22Rv1 (cell line): ENCODE measurements at regions not wholly inside any gene's neighbourhood (a gene's known extent, or its start where the extent isn't known, plus 50 kb on each side); places are given as distances from the start of the nearest gene placed in this dataset.
"Not testable (repeated sequence)": the region's sequence is repeated elsewhere in the genome, so short reads cannot be mapped to it uniquely, and the experiment has no call there.

Experiments
- H3K27ac ChIP-seq: fragments of 450-650 bp; 2 replicates; pipeline ENCODE4 v1.5.1; 2017
- ZFX ChIP-seq: fragments of 450-650 bp; IDR thresholded peaks from 2 replicates; pipeline ENCODE4 v1.6.1; 2017; ENCODE audit warnings: antibody characterized with exemption, borderline replicate concordance
- TF ChIP-seq, protein P1 (sequence below): fragments of 450-650 bp; IDR thresholded peaks from 2 replicates; pipeline ENCODE4 v1.5.1; 2017; ENCODE audit warnings: mild to moderate bottlenecking

GRCh38 chr6:91926827-91927226 is 1340.0 kb upstream of the MAP3K7 start:
- no peak for TF ChIP-seq ZFX
- TF ChIP-seq, protein P1, sequence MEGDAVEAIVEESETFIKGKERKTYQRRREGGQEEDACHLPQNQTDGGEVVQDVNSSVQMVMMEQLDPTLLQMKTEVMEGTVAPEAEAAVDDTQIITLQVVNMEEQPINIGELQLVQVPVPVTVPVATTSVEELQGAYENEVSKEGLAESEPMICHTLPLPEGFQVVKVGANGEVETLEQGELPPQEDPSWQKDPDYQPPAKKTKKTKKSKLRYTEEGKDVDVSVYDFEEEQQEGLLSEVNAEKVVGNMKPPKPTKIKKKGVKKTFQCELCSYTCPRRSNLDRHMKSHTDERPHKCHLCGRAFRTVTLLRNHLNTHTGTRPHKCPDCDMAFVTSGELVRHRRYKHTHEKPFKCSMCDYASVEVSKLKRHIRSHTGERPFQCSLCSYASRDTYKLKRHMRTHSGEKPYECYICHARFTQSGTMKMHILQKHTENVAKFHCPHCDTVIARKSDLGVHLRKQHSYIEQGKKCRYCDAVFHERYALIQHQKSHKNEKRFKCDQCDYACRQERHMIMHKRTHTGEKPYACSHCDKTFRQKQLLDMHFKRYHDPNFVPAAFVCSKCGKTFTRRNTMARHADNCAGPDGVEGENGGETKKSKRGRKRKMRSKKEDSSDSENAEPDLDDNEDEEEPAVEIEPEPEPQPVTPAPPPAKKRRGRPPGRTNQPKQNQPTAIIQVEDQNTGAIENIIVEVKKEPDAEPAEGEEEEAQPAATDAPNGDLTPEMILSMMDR, result no peak
- H3K27ac ChIP-seq, result no peak overlapping the region

GRCh38 chr6:91926361-91926760 is 1339.5 kb upstream of the MAP3K7 start:
- TF ChIP-seq, protein P1, result no peak
- TF ChIP-seq ZFX, result no peak
- H3K27ac ChIP-seq, result no peak overlapping the region

DNA sequence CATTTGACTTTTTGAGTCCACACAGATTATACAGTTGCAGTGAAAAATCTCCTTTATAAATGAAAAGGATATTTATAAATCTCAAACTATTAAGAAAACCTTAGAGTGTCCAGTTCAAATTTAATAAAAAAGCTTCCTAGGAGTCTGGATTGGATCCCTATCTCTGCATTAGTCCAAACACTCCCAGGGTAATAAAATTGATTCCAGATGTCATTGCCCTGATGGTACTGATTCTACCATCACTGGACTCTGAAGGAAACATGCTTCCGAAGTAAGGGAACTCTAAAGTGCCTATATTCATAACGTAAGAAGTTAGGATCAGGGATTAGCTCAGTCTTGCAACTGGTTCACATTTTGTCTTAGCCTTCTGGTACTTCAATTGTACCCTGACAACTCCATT is 1325.1 kb upstream of the MAP3K7 start:
- TF ChIP-seq ZFX, result no peak
- TF ChIP-seq, protein P1, result no peak

DNA sequence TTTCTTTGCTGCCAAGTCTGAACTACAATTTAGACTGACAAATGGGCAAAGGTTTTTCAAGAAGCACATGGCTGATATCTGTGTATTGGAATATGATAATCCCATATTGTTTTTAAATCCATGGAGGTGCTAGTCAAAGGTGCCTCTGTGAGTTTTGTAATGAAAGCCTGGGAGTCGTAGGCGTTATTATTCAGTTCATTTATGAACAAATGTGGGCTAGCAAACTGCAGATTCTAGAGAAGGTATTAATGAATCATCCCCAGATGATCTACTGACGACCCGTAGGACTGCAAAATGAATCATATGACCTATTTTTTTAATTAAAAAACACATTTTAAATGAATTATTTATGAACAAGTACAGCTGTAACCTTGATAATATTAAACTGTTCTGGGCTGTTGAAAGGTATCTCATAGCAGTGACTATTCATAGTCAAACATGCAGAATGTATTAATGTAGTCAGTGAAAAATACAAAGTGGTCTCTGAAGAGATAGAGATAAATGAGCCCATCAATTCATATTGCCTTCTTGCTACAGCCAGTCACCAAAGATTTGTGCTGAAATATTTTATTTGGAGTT is 1317.8 kb upstream of the MAP3K7 start:
- no peak for TF ChIP-seq ZFX
- TF ChIP-seq, protein P1, result no peak
- H3K27ac ChIP-seq, result no peak overlapping the region

More for the DNA sequence above, 1325.1 kb upstream of the MAP3K7 start:
- no peak overlapping the region for H3K27ac ChIP-seq

DNA sequence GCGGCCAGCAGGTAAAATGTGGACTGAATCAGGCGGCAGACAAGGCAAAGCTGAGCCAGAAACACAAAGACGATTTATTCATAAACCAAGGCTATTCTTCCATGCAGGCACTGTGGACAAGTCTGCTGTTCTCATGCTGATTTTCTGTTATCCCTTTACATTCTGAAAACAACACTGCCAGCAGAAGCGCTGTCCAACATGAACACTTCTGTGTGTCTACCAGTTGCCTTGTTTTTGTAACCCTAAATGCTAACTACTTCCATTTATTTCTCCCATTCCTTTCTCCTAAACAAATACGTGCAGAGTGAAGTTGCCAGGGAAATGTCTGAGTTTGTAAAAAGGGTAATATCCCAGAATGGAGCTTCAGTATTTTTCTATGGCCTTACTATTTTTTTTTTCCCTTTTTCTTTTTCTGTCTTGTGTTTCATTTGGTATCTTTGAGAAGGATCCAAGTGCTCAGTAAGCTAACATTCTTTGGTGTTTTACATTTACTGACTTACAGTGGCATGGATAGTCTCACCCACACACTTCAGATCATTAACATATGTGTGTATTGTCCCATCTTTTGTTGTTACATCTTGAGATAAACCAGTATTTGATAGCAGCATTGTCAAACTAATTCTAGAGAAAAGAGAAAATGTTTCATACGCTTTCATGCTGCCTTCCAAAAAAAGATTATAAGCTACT is 1308.9 kb upstream of the MAP3K7 start:
- TF ChIP-seq ZFX, result no peak
- TF ChIP-seq, protein P1, result no peak
- no peak overlapping the region for H3K27ac ChIP-seq

DNA sequence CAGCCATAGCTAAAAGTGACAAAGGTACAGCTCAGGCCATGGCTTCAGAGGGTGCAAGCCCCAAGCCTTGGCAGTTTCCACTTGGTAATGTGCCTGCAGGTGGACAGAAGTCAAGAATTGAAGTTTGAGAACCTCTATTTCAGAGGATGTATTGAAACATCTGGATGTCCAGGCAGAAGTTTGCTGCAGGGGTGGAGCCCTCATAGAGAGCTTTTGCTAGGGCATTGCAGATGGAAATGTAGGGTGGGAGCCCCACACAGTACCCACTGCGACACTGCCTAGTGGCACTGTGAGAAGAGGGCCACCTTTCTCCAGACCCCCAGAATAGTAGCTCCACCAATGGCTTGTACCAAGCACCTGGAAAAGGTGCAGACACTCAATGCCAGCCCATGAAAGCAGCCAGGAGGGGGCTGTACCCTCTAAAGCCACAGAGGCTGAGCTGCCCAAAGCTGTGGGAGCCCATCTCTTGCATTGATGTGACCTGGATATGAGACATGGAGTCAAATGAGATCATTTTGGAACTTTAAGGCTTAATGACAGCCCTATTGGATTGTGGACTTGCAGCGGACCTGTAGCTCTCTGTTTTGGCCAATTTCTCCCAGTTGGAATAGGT is 1299.4 kb upstream of the MAP3K7 start:
- no peak for TF ChIP-seq ZFX
- TF ChIP-seq, protein P1, result no peak
- no peak overlapping the region for H3K27ac ChIP-seq

DNA sequence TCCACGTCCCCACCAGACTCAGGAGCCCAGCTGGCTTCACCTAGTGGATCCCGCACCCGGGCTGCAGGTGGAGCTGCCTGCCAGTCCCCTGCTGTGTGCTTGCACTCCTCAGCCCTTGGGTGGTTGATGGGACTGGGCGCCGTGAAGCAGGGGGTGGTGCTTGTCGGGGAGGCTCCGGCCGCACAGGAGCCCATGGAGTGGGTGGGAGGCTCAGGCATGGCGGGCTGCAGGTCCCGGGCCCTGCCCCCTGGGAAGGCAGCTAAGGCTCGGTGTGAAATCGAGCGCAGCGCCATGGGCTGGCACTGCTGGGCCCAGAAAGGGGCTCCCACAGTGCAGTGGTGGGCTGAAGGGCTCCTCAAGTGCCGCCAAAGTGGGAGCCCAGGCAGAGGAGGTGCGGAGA is 1294.9 kb upstream of the MAP3K7 start:
- H3K27ac ChIP-seq, result not testable (repeated sequence)
